ENCODE measurements at regions not wholly inside any gene's neighbourhood (a gene's known extent, or its start where the extent isn't known, plus 50 kb on each side); places are given as distances from the start of the nearest gene placed in this dataset.
"Not testable (repeated sequence)": the region's sequence is repeated elsewhere in the genome, so short reads cannot be mapped to it uniquely, and the experiment has no call there.

GRCh38 chr20:43404878-43405277 lies 52.8 kb upstream of the SRSF6 start:
- Histone ChIP-seq H3K4me1 (ENCODE audit: control insufficient read depth, insufficient read depth, low read length) (no peaks in the 10 kb centered on the region), H3K4me3 (ENCODE audit: low read length in 2 of 2) (no peak overlapping the region), H3K36me3 (ENCODE audit: control insufficient read depth in 2 of 2, insufficient read depth in 2 of 2, low read length in 2 of 2) (no peaks in the 10 kb centered on the region), H3K9ac (ENCODE audit: low read length in 2 of 2) (no peak overlapping the region), H3K9me3 (ENCODE audit: control insufficient read depth in 2 of 2, low read length in 2 of 2) (peaks cover 5% of the 10 kb centered on the region in 2 donors), H3K27ac (ENCODE audit: low read length) (no peak overlapping the region), H3K27me3 (ENCODE audit: control insufficient read depth in 1 of 2, insufficient read depth in 2 of 2, low read length in 2 of 2) (peaks cover 0 to 3% of the 10 kb centered on the region in 2 donors)

GRCh38 chr20:43400882-43401281 lies 56.8 kb upstream of the SRSF6 start:
- H3K9me3 ChIP-seq (ENCODE audit: control insufficient read depth in 2 of 2, low read length in 2 of 2); H3K27me3 ChIP-seq (ENCODE audit: control insufficient read depth in 1 of 2, insufficient read depth in 2 of 2, low read length in 2 of 2); H3K27ac ChIP-seq (ENCODE audit: low read length); H3K4me3 ChIP-seq (ENCODE audit: low read length in 2 of 2); H3K36me3 ChIP-seq (ENCODE audit: control insufficient read depth in 2 of 2, insufficient read depth in 2 of 2, low read length in 2 of 2); H3K9ac ChIP-seq (ENCODE audit: low read length in 2 of 2); H3K4me1 ChIP-seq (ENCODE audit: control insufficient read depth, insufficient read depth, low read length): not testable (repeated sequence)

- Histone ChIP-seq H3K36me3 (ENCODE audit: control insufficient read depth in 2 of 2, insufficient read depth in 2 of 2, low read length in 2 of 2) (no peaks in the 10 kb centered on the region), H3K9me3 (ENCODE audit: control insufficient read depth in 2 of 2, low read length in 2 of 2) (no peaks in the 10 kb centered on the region), H3K27ac (ENCODE audit: low read length) (no peak overlapping the region), H3K4me3 (ENCODE audit: low read length in 2 of 2) (no peak overlapping the region), H3K4me1 (ENCODE audit: control insufficient read depth, insufficient read depth, low read length) (no peaks in the 10 kb centered on the region), H3K9ac (ENCODE audit: low read length in 2 of 2) (no peak overlapping the region), H3K27me3 (ENCODE audit: control insufficient read depth in 1 of 2, insufficient read depth in 2 of 2, low read length in 2 of 2) (peaks cover 0 to 3% of the 10 kb centered on the region in 2 donors)
Measured at GRCh38 chr20:43398676-43399324, 58.9 kb upstream of the SRSF6 start.

- H3K4me1 ChIP-seq (ENCODE audit: control insufficient read depth, insufficient read depth, low read length) = no peaks in the 10 kb centered on the region
- no peak overlapping the region for H3K4me3 ChIP-seq (ENCODE audit: low read length in 2 of 2)
- no peak overlapping the region for H3K9ac ChIP-seq (ENCODE audit: low read length in 2 of 2)
- H3K36me3 ChIP-seq (ENCODE audit: control insufficient read depth in 2 of 2, insufficient read depth in 2 of 2, low read length in 2 of 2) = no peaks in the 10 kb centered on the region
- H3K27ac ChIP-seq (ENCODE audit: low read length) = no peak overlapping the region
- peaks cover 0 to 3% of the 10 kb centered on the region in 2 donors for H3K27me3 ChIP-seq (ENCODE audit: control insufficient read depth in 1 of 2, insufficient read depth in 2 of 2, low read length in 2 of 2)
- H3K9me3 ChIP-seq (ENCODE audit: control insufficient read depth in 2 of 2, low read length in 2 of 2) = no peaks in the 10 kb centered on the region
Measured at GRCh38 chr20:43397147-43397546, 60.5 kb upstream of the SRSF6 start.

- Histone ChIP-seq H3K27me3 (ENCODE audit: control insufficient read depth in 1 of 2, insufficient read depth in 2 of 2, low read length in 2 of 2) (no peaks in the 10 kb centered on the region), H3K4me3 (ENCODE audit: low read length in 2 of 2) (no peak overlapping the region)
Measured at GRCh38 chr20:43393052-43393451, 64.6 kb upstream of the SRSF6 start.

GRCh38 chr20:43392561-43392960 lies 65.1 kb upstream of the SRSF6 start:
- Histone ChIP-seq H3K9me3 (ENCODE audit: control insufficient read depth in 2 of 2, low read length in 2 of 2) (no peaks in the 10 kb centered on the region), H3K4me1 (ENCODE audit: control insufficient read depth, insufficient read depth, low read length) (peaks cover 13% of the 10 kb centered on the region), H3K27me3 (ENCODE audit: control insufficient read depth in 1 of 2, insufficient read depth in 2 of 2, low read length in 2 of 2) (no peaks in the 10 kb centered on the region), H3K4me3 (ENCODE audit: low read length in 2 of 2) (no peak overlapping the region), H3K36me3 (ENCODE audit: control insufficient read depth in 2 of 2, insufficient read depth in 2 of 2, low read length in 2 of 2) (no peaks in the 10 kb centered on the region), H3K9ac (ENCODE audit: low read length in 2 of 2) (no peak overlapping the region), H3K27ac (ENCODE audit: low read length) (no peak overlapping the region)

More at GRCh38 chr20:43393052-43393451, 64.6 kb upstream of the SRSF6 start:
- peaks cover 13% of the 10 kb centered on the region for H3K4me1 ChIP-seq (ENCODE audit: control insufficient read depth, insufficient read depth, low read length)
- no peak overlapping the region for H3K9ac ChIP-seq (ENCODE audit: low read length in 2 of 2)
- no peaks in the 10 kb centered on the region for H3K9me3 ChIP-seq (ENCODE audit: control insufficient read depth in 2 of 2, low read length in 2 of 2)
- H3K27ac ChIP-seq (ENCODE audit: low read length) = no peak overlapping the region
- H3K36me3 ChIP-seq (ENCODE audit: control insufficient read depth in 2 of 2, insufficient read depth in 2 of 2, low read length in 2 of 2) = no peaks in the 10 kb centered on the region

GRCh38 chr20:43389839-43390626 lies 67.7 kb upstream of the SRSF6 start:
- Histone ChIP-seq H3K9me3 (ENCODE audit: control insufficient read depth in 2 of 2, low read length in 2 of 2) (no peaks in the 10 kb centered on the region), H3K27me3 (ENCODE audit: control insufficient read depth in 1 of 2, insufficient read depth in 2 of 2, low read length in 2 of 2) (no peaks in the 10 kb centered on the region), H3K36me3 (ENCODE audit: control insufficient read depth in 2 of 2, insufficient read depth in 2 of 2, low read length in 2 of 2) (no peaks in the 10 kb centered on the region), H3K9ac (ENCODE audit: low read length in 2 of 2) (no peak overlapping the region), H3K4me1 (ENCODE audit: control insufficient read depth, insufficient read depth, low read length) (peaks cover 13% of the 10 kb centered on the region), H3K27ac (ENCODE audit: low read length) (no peak overlapping the region), H3K4me3 (ENCODE audit: low read length in 2 of 2) (no peak overlapping the region)

- no peaks in the 10 kb centered on the region for H3K9me3 ChIP-seq (ENCODE audit: control insufficient read depth in 2 of 2, low read length in 2 of 2)
- no peaks in the 10 kb centered on the region for H3K27me3 ChIP-seq (ENCODE audit: control insufficient read depth in 1 of 2, insufficient read depth in 2 of 2, low read length in 2 of 2)
- peaks cover 13% of the 10 kb centered on the region for H3K4me1 ChIP-seq (ENCODE audit: control insufficient read depth, insufficient read depth, low read length)
- H3K9ac ChIP-seq (ENCODE audit: low read length in 2 of 2) = no peak overlapping the region
- H3K27ac ChIP-seq (ENCODE audit: low read length) = peak overlapping the region; percentile 66
- H3K36me3 ChIP-seq (ENCODE audit: control insufficient read depth in 2 of 2, insufficient read depth in 2 of 2, low read length in 2 of 2) = no peaks in the 10 kb centered on the region
- H3K4me3 ChIP-seq (ENCODE audit: low read length in 2 of 2) = peak overlapping the region in 1 of 2 donors; percentile 35
Measured at GRCh38 chr20:43389211-43389610, 68.5 kb upstream of the SRSF6 start.

- peaks cover 13% of the 10 kb centered on the region for H3K4me1 ChIP-seq (ENCODE audit: control insufficient read depth, insufficient read depth, low read length)
- peak overlapping the region in 1 of 2 donors; percentile 35 for H3K4me3 ChIP-seq (ENCODE audit: low read length in 2 of 2)
- H3K27me3 ChIP-seq (ENCODE audit: control insufficient read depth in 1 of 2, insufficient read depth in 2 of 2, low read length in 2 of 2) = no peaks in the 10 kb centered on the region
- no peaks in the 10 kb centered on the region for H3K36me3 ChIP-seq (ENCODE audit: control insufficient read depth in 2 of 2, insufficient read depth in 2 of 2, low read length in 2 of 2)
- H3K9me3 ChIP-seq (ENCODE audit: control insufficient read depth in 2 of 2, low read length in 2 of 2) = no peaks in the 10 kb centered on the region
- no peak overlapping the region for H3K9ac ChIP-seq (ENCODE audit: low read length in 2 of 2)
- peak overlapping the region; percentile 66 for H3K27ac ChIP-seq (ENCODE audit: low read length)
Measured at GRCh38 chr20:43388268-43389002, 69.3 kb upstream of the SRSF6 start.

GRCh38 chr20:43387737-43388136 lies 70.0 kb upstream of the SRSF6 start:
- Histone ChIP-seq H3K9me3 (ENCODE audit: control insufficient read depth in 2 of 2, low read length in 2 of 2) (no peaks in the 10 kb centered on the region), H3K36me3 (ENCODE audit: control insufficient read depth in 2 of 2, insufficient read depth in 2 of 2, low read length in 2 of 2) (no peaks in the 10 kb centered on the region), H3K27ac (ENCODE audit: low read length) (peak overlapping the region; percentile 66), H3K4me1 (ENCODE audit: control insufficient read depth, insufficient read depth, low read length) (peaks cover 13% of the 10 kb centered on the region), H3K27me3 (ENCODE audit: control insufficient read depth in 1 of 2, insufficient read depth in 2 of 2, low read length in 2 of 2) (no peaks in the 10 kb centered on the region), H3K4me3 (ENCODE audit: low read length in 2 of 2) (no peak overlapping the region), H3K9ac (ENCODE audit: low read length in 2 of 2) (no peak overlapping the region)
